Natural killer cell treated with Interleukin-12 subunit alpha and Interleukin-12 subunit beta and Interleukin-15 and Interleukin-18, amount 100 ng/mL, for 72 hours (primary cell): ENCODE measurements at regions not wholly inside any gene's neighbourhood (a gene's known extent, or its start where the extent isn't known, plus 50 kb on each side); places are given as distances from the start of the nearest gene placed in this dataset.

ENCODE experiments used
- ATAC-seq, 2 donors: fragments of 150-1000 bp; cut with Tn5 transposase in 1 of 2; sonication (Bioruptor Pico), chemical (Tn5 transposase) in 1 of 2; 2 replicates each; pipeline ENCODE4 v1.10.0; 2021
- DNase-seq: peaks from one replicate; pipeline ENCODE4 v3.0.0; 2022; ENCODE audit warnings: low spot score
- H3K27ac Mint-ChIP-seq, 2 donors: 1 replicate in 1 of 2; 2 replicates in 1 of 2; pipeline ENCODE4 v1.8.0; 2022; ENCODE audit warnings: mixed read lengths in 2 of 2, mild to moderate bottlenecking in 1 of 2, moderate library complexity in 1 of 2
- H3K27me3 Mint-ChIP-seq, 2 donors: 1 replicate in 1 of 2; 2 replicates in 1 of 2; pipeline ENCODE4 v1.8.0; 2022; ENCODE audit warnings: mixed read lengths in 2 of 2
- H3K36me3 Mint-ChIP-seq: one replicate; pipeline ENCODE4 v1.8.0; 2022; ENCODE audit warnings: mixed read lengths
- H3K4me1 Mint-ChIP-seq, 2 donors: 1 replicate in 1 of 2; 2 replicates in 1 of 2; pipeline ENCODE4 v1.8.0; 2022; ENCODE audit warnings: low read depth in 2 of 2, mixed read lengths in 2 of 2, mild to moderate bottlenecking in 1 of 2
- H3K4me3 Mint-ChIP-seq: one replicate; pipeline ENCODE4 v1.8.0; 2022; ENCODE audit warnings: mixed read lengths
- H3K9me3 Mint-ChIP-seq: 2 replicates; pipeline ENCODE4 v1.8.0; 2022; ENCODE audit warnings: mixed read lengths

- ATAC-seq (no peak), DNase-seq (no peak)
- Mint-ChIP-seq H3K4me3 (no peak overlapping the region), H3K9me3 (no peaks in the 10 kb centered on the region), H3K27ac (no peak overlapping the region), H3K4me1 (peaks cover 0 to 10% of the 10 kb centered on the region in 2 donors), H3K36me3 (no peaks in the 10 kb centered on the region), H3K27me3 (peaks cover 5 to 11% of the 10 kb centered on the region in 2 donors)
Measured at GRCh38 chr6:169966312-169967181, 215.1 kb downstream of the ERMARD start.

- DNase-seq (no peak), ATAC-seq (no peak)
- no peak overlapping the region for H3K4me3 Mint-ChIP-seq
- no peaks in the 10 kb centered on the region for H3K36me3 Mint-ChIP-seq
- no peaks in the 10 kb centered on the region for H3K9me3 Mint-ChIP-seq
- H3K27ac Mint-ChIP-seq = no peak overlapping the region
- H3K4me1 Mint-ChIP-seq = peaks cover 0 to 13% of the 10 kb centered on the region in 2 donors
- peaks cover 5 to 11% of the 10 kb centered on the region in 2 donors for H3K27me3 Mint-ChIP-seq
Measured at GRCh38 chr6:169965657-169966311, 214.4 kb downstream of the ERMARD start.

- ATAC-seq (no peak), DNase-seq (no peak)
- no peaks in the 10 kb centered on the region for H3K36me3 Mint-ChIP-seq
- H3K9me3 Mint-ChIP-seq = no peaks in the 10 kb centered on the region
- H3K4me1 Mint-ChIP-seq = peaks cover 0 to 13% of the 10 kb centered on the region in 2 donors
- H3K27ac Mint-ChIP-seq = no peak overlapping the region
- peaks cover 5 to 11% of the 10 kb centered on the region in 2 donors for H3K27me3 Mint-ChIP-seq
- H3K4me3 Mint-ChIP-seq = no peak overlapping the region
Measured at GRCh38 chr6:169965239-169965638, 213.8 kb downstream of the ERMARD start.

DNA sequence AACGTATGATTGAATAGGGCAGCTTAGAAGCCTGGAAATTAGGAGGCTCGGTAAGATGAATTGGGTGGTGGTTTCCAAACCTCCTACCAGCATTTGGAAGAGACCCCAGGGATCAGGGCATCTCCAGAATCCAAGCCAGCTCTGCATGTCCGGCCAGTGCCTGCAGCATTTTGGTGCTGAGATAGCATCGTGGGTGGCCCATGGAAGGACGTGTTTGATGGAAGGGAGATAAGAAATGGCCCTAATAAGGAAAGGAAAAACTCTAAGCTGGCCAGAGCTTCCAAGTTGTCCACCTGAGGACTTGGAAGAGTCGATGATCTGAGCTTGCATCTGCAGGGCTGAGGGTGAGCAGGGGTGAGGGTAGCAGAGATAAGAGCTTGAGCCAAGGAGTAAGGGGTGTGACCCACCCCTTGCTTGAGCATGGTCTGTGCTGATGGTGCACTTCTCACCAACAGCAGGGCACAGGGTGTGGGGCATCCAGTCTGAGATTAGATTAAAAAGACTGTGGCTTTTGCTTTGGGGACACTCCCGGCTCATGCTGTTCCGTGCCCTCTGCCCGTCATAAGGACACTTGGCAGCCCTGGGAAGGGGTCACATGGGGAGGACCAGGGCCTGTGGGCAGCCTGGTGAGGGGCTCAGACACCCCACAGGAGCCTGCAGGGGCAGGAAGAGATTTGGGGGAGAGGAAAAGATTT, 213.2 kb downstream of the ERMARD start:
- Mint-ChIP-seq H3K36me3 (no peaks in the 10 kb centered on the region), H3K4me1 (peaks cover 0 to 13% of the 10 kb centered on the region in 2 donors), H3K27me3 (peaks cover 5 to 10% of the 10 kb centered on the region in 2 donors), H3K27ac (no peak overlapping the region), H3K4me3 (no peak overlapping the region), H3K9me3 (no peaks in the 10 kb centered on the region)
- no peak for DNase-seq
- no peak for ATAC-seq

DNA sequence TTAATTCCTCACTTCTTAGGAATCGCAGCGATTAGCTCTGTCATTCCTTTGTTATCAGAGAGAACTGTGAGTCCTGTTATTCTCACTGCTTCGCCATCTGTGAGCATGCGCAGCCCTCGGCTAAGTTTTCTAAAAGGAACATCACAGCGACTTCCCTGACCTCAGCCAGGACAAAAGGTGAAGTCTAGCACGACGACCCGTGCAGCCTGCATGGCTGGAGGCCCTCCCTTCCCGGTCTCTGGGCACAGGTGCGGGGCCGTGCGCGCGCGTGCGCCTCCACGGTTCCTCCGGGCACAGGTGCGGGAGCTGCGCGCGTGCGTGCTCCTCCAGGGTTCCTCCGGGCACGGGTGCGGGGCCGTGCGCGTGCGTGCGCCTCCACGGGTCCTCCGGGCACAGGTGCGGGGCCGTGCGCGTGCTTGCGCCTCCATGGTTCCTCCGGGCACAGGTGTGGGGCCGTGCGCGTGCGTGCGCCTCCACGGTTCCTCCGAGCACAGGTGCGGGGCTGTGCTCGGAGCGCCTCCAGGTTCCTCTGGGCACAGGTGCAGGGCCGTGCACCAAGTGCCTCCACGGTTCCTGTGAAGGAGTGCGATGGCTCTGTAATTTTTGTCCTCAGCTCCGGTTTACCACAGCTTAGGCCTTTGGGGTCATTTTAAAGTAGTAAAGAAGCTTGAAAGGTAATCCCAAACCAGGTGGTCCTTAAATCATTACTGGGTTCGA, 212.3 kb downstream of the ERMARD start:
- H3K27ac Mint-ChIP-seq = no peak overlapping the region
- DNase-seq (no peak), ATAC-seq (no peak)
- H3K4me3 Mint-ChIP-seq = no peak overlapping the region
- H3K36me3 Mint-ChIP-seq = no peaks in the 10 kb centered on the region
- peaks cover 0 to 13% of the 10 kb centered on the region in 2 donors for H3K4me1 Mint-ChIP-seq
- H3K9me3 Mint-ChIP-seq = no peaks in the 10 kb centered on the region
- peaks cover 5 to 9% of the 10 kb centered on the region in 2 donors for H3K27me3 Mint-ChIP-seq

GRCh38 chr6:169962604-169963469, 211.4 kb downstream of the ERMARD start:
- no peaks in the 10 kb centered on the region for H3K36me3 Mint-ChIP-seq
- no peak for ATAC-seq
- H3K4me1 Mint-ChIP-seq = peaks cover 0 to 16% of the 10 kb centered on the region in 2 donors
- H3K27me3 Mint-ChIP-seq = peaks cover 14% of the 10 kb centered on the region in 2 donors
- H3K27ac Mint-ChIP-seq = no peak overlapping the region
- no peak for DNase-seq
- no peak overlapping the region for H3K4me3 Mint-ChIP-seq
- H3K9me3 Mint-ChIP-seq = no peaks in the 10 kb centered on the region

DNA sequence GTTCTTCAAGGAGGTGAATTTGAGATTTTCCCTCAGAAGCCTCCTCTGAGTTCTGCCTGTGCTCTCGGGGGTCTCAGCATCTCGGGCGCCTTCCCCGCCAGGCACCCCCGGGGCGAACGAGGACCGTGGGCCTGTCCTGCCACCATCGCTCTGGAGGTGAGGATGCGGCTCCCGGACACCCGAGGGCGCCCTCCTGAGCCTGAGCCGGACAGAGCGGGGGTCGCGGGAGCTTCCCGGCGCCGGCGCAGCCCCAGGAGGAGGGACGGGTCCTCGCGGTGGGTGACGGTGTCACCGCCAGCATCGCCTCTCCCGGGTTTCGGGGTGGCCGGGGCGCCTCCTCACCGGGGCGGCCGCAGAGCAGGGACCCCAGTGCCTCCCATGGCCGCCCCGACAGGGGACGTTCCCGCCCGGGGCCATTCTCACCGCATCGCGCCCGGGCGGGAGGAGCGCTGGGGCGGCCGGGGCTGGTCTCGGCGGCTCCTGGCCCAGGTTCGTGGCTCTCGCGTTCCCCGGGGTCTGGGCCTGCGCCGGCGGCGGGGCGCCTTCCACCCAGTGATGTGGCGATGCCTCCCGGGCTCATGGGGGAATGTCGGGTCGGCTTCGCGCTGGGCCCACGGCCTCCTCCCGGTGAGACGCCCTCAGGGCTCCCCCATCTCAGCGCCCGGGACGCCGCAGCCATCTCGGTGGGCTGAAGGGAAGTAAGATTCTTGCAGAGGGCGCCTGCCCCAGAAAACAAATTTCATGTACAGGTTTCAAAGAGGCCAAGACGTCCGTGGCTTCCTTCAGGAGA, 210.5 kb downstream of the ERMARD start:
- peak; percentile 39 to 73 for ATAC-seq
- Mint-ChIP-seq H3K4me1 (peaks cover 0 to 16% of the 10 kb centered on the region in 2 donors), H3K36me3 (no peaks in the 10 kb centered on the region), H3K9me3 (no peaks in the 10 kb centered on the region), H3K27ac (no peak overlapping the region), H3K4me3 (no peak overlapping the region), H3K27me3 (peaks cover 14 to 15% of the 10 kb centered on the region in 2 donors)
- no peak for DNase-seq

DNA sequence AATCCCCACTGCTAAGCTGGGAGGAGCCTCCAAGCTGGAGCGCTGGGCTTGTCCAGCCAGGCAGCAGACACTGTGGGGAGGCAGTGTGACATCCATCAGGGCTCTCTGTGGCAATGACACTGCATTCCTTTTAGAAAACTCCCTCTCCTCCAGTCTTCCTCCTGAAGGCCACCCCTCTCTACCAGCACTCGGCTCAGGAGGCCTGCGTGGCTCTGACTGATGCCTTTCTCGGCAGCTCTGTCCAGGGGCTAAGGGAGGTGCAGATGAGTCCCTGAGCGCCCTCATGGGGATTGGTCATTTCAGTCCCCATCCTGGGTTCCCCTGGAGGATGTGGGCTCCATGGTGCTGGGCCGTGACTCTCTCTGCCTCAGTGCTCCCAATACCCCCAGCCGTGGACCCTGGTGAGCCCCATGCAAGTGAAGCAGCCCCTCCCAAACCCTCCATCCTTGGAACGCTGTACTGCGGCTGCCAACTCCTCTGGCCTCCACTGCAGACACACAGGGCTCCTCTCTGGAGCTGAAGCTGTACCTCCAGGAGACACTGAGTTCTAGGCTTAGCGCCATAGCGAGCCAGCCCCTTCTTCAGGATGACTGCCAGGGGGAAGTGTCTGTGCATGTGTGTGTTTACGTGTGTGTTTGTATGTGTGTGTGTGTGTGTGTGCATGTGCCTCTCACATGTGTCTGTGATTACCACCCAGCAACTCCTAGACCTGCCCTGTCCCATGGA, 209.6 kb downstream of the ERMARD start:
- no peak overlapping the region for H3K4me3 Mint-ChIP-seq
- H3K9me3 Mint-ChIP-seq = no peaks in the 10 kb centered on the region
- no peak for ATAC-seq
- DNase-seq = no peak
- peaks cover 11 to 14% of the 10 kb centered on the region in 2 donors for H3K27me3 Mint-ChIP-seq
- no peak overlapping the region for H3K27ac Mint-ChIP-seq
- no peaks in the 10 kb centered on the region for H3K36me3 Mint-ChIP-seq
- H3K4me1 Mint-ChIP-seq = peaks cover 0 to 9% of the 10 kb centered on the region in 2 donors

DNA sequence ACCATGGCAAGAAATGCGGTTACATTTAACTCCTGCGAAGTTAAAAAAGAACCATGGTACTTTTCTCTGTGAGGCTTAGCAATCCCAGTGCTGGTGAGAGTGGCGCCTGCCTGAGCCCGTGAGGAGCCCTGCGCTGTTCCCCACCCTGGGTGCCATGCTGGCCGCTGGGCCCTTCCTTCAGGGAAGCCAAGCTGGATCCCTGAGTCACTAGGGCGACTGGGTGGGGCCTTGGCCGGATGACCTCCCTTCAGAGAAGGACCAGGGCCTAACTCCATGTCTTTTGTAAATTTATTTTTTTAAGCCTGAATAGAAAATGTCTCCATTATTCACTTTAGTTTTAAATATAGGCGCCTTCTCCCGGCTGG, 209.1 kb downstream of the ERMARD start:
- H3K9me3 Mint-ChIP-seq = no peaks in the 10 kb centered on the region
- no peak overlapping the region for H3K27ac Mint-ChIP-seq
- H3K36me3 Mint-ChIP-seq = no peaks in the 10 kb centered on the region
- ATAC-seq = no peak
- peaks cover 11 to 14% of the 10 kb centered on the region in 2 donors for H3K27me3 Mint-ChIP-seq
- H3K4me3 Mint-ChIP-seq = no peak overlapping the region
- no peak for DNase-seq
- H3K4me1 Mint-ChIP-seq = peaks cover 0 to 9% of the 10 kb centered on the region in 2 donors

- no peaks in the 10 kb centered on the region for H3K9me3 Mint-ChIP-seq
- DNase-seq (no peak), ATAC-seq (no peak)
- H3K27me3 Mint-ChIP-seq = peaks cover 12 to 15% of the 10 kb centered on the region in 2 donors
- H3K4me1 Mint-ChIP-seq = peaks cover 0 to 6% of the 10 kb centered on the region in 2 donors
- no peak overlapping the region for H3K4me3 Mint-ChIP-seq
- H3K36me3 Mint-ChIP-seq = no peaks in the 10 kb centered on the region
- no peak overlapping the region for H3K27ac Mint-ChIP-seq
Measured at GRCh38 chr6:169960003-169960344, 208.6 kb downstream of the ERMARD start.

GRCh38 chr6:169959136-169960002, 207.9 kb downstream of the ERMARD start:
- Mint-ChIP-seq H3K9me3 (no peaks in the 10 kb centered on the region), H3K4me1 (peaks cover 0 to 6% of the 10 kb centered on the region in 2 donors), H3K36me3 (no peaks in the 10 kb centered on the region), H3K4me3 (no peak overlapping the region), H3K27ac (no peak overlapping the region), H3K27me3 (peaks cover 12 to 18% of the 10 kb centered on the region in 2 donors)
- ATAC-seq (peak in 1 of 2 donors; percentile 60), DNase-seq (no peak)
